GM18870 (cell line): ENCODE measurements at regions not wholly inside any gene's neighbourhood (a gene's known extent, or its start where the extent isn't known, plus 50 kb on each side); places are given as distances from the start of the nearest gene placed in this dataset.

Experiments used
- ATAC-seq: cut with Tn5 transposase; IDR thresholded peaks from one replicate; pipeline ENCODE4 v1.9.1; 2021; ENCODE audit warnings: moderate library complexity; ENCODE audit not compliant: unreplicated experiment

GRCh38 chr3:116929505-116930222 is 220.1 kb downstream of the TUSC7 start:
- ATAC-seq, result no peak

GRCh38 chr3:116930786-116931185 is 221.2 kb downstream of the TUSC7 start:
- no peak for ATAC-seq

GRCh38 chr3:116939091-116939490 is 229.5 kb downstream of the TUSC7 start:
- no peak for ATAC-seq

GRCh38 chr3:116939550-116939949 is 230.0 kb downstream of the TUSC7 start:
- no peak for ATAC-seq

- ATAC-seq, result no peak
Measured at GRCh38 chr3:116940719-116941118, 231.1 kb downstream of the TUSC7 start.

GRCh38 chr3:116946376-116946775 is 236.8 kb downstream of the TUSC7 start:
- no peak for ATAC-seq

- no peak for ATAC-seq
Measured at GRCh38 chr3:116947148-116947547, 237.6 kb downstream of the TUSC7 start.

- no peak for ATAC-seq
Measured at GRCh38 chr3:116947809-116948208, 238.2 kb downstream of the TUSC7 start.

GRCh38 chr3:116950301-116951055 is 240.9 kb downstream of the TUSC7 start:
- no peak for ATAC-seq

GRCh38 chr3:116951610-116952009 is 242.0 kb downstream of the TUSC7 start:
- ATAC-seq, result no peak

GRCh38 chr3:116958291-116958690 is 248.7 kb downstream of the TUSC7 start:
- no peak for ATAC-seq

GRCh38 chr3:116961106-116961505 is 251.5 kb downstream of the TUSC7 start:
- no peak for ATAC-seq

- no peak for ATAC-seq
Measured at GRCh38 chr3:116963802-116964201, 254.2 kb downstream of the TUSC7 start.

GRCh38 chr3:116966649-116967048 is 257.1 kb downstream of the TUSC7 start:
- ATAC-seq, result no peak

GRCh38 chr3:116969135-116969534 is 259.6 kb downstream of the TUSC7 start:
- no peak for ATAC-seq

GRCh38 chr3:116969646-116970045 is 260.1 kb downstream of the TUSC7 start:
- no peak for ATAC-seq

GRCh38 chr3:116971531-116971930 is 262.0 kb downstream of the TUSC7 start:
- no peak for ATAC-seq

- ATAC-seq, result no peak
Measured at GRCh38 chr3:116974702-116975101, 265.1 kb downstream of the TUSC7 start.

- ATAC-seq, result no peak
Measured at GRCh38 chr3:116977441-116977840, 267.9 kb downstream of the TUSC7 start.

- ATAC-seq, result no peak
Measured at GRCh38 chr3:116980099-116980498, 270.5 kb downstream of the TUSC7 start.

- ATAC-seq, result no peak
Measured at GRCh38 chr3:116981089-116981488, 271.5 kb downstream of the TUSC7 start.

GRCh38 chr3:116984301-116984700 is 274.7 kb downstream of the TUSC7 start:
- ATAC-seq, result no peak
